Mesenteric fat pad (tissue), 1 donor: ENCODE measurements at regions not wholly inside any gene's neighbourhood (a gene's known extent, or its start where the extent isn't known, plus 50 kb on each side); places are given as distances from the start of the nearest gene placed in this dataset.
"Not testable (repeated sequence)": the region's sequence is repeated elsewhere in the genome, so short reads cannot be mapped to it uniquely, and the experiment has no call there.

ENCODE experiments used
- DNase-seq: peaks from one replicate; pipeline ENCODE4 v3.0.0-alpha.2; 2020; ENCODE audit warnings: low spot score
- donor health status: DM: yes; HTN: yes; CAD: no.

DNA sequence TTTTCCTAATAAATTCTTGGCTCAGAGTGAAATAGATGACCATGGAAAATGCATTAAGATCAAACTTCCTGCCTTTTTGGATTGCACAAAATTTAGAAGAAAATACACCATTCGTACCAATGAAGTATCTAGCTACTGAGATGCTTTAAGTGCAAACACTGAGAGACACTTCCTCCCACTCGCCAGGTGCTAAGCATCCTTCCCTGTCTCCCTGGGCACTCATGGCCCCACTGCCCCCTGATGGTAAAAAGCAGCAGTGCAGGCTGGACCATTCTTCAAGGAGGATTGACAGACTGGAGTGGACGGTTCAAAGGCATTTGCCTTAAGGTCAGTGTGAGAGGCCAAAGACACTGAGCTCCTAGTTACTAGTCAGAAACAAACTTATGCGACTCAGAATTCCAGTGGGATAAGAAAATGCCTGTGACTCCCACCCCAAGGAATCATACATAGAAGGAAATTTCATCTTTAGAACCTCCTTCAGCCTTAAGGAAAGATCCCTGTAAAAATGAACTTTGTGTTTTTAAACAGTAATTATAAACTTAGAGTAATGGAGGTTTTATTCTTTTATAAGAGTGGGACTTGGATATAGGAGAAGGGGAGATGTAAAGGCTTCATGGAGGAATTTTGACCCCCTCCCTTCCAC, 86.0 kb upstream of the SLC30A5 start:
- DNase-seq = no peak

DNA sequence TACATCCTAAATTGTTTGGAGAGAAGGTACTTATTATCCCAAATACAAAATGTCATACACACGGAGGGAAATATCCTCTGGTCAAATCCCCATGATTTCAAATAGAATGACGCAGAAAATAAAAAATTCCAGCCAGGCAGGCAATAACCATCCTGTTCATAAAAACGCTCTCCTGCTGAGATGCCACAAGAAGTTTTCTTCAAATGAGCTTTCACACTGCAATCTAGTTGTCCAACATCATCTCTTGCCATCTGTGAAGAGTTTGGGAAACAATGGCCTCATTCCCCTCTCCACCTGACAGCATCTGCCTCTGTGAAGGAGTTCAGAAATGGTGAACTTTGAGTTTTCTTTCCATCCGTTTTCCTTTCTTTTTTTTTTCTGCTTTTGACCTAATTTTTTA, 83.3 kb upstream of the SLC30A5 start:
- DNase-seq = no peak

DNA sequence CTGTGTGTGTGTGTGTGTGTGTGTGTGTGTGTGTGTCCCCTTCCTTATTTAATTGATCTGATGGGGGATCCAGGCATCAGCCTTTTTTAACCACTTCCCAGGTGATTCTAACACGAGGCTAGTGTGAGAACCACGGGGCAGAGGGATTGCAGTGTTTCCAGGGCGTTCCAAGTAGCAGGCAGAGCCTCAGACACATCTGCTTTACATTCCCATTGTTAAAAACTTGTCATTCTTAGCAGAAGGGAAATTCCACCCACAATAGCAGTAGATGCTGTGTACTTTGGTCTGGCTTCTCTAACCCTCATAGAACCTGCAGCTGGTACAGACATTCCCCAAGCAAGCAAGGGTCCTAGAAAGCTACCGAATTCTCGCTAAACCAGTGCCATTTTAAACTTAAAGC, 81.9 kb upstream of the SLC30A5 start:
- DNase-seq = no peak

DNA sequence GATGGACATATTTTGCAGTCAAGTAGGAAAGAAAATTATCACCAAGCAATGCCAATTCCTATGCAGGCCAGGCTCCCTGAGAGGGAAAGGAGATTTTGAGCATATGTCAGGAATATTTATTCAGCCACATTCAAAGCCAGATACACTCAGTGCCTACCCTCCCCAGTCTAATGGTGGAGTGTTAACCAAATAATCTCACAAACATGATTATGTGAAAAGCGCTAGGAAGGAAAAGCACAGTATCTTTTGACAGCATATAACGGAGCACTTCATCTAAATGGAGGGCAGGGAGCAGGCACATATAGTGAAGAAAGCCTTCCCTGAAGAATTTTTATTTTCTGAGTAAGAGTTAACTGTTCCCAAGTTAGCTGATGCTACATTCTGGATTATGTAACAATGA, 80.3 kb upstream of the SLC30A5 start:
- no peak for DNase-seq

DNA sequence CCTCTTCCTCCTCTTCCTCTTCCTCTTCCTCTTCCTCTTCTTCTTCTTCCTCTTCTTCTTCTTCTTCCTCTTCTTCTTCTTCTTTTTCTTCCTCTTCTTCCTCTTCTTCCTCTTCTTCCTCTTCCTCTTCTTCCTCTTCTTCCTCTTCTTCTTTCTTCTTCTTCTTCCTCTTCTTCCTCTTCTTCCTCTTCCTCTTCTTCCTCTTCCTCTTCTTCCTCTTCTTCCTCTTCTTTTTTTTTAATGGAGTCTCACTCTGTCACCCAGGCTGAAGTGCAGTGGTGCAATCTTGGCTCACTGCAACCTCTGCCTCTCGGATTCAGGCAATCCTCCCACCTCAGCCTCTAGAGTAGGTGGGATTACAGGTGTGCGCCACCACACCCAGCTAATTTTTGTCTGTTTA, 79.8 kb upstream of the SLC30A5 start:
- not testable (repeated sequence) for DNase-seq

DNA sequence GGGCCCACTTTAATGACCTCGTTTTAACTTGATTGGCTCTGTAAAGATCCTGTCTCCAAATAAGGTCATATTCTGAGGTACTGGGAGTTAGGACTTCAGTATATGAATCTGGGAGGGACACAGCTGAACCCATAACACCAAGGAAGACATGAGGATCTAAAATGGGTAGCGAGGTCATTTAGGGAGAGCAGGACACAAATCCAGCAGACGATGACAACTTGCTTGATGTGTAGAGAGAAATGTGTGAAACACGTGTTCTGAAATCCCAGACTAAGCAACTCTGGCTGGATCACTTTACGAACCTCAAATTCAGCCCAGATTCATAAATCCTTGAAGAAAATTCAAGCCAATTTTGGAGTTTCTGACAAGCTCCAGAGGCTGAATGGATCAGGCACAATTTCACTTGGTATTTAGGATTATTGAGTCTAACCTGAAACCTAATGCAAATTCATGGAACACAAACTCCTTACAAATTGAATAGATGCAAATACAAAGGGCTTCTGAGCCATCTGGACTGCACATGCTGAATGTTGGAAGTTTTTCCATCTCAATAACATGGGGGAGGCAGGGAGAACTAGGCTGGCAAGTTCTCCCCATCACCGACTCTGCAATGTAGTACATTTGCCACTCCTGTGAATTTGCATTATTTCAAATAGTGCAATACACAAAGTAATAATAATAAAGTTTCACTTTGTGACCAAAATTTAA, 74.0 kb upstream of the SLC30A5 start:
- DNase-seq = no peak

DNA sequence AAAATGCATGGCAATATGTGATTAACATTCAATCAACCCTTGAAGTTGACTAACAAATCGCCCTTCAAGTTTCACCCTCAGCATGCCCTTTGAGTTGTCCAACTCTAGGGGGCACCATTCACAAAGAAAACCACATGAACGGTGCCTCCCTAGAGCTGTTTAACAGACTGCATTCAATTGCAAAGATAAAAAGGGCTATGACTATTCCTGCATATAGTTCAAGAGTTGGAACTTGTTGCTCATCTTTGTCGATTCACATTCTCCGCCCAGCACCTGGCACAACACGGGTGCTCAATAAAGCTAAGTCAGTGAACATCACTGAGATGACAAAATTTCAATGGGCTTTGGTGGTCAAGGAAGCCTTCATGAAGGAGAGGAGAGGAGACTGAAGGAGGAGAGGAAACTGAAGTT, 69.6 kb upstream of the SLC30A5 start:
- DNase-seq = no peak

DNA sequence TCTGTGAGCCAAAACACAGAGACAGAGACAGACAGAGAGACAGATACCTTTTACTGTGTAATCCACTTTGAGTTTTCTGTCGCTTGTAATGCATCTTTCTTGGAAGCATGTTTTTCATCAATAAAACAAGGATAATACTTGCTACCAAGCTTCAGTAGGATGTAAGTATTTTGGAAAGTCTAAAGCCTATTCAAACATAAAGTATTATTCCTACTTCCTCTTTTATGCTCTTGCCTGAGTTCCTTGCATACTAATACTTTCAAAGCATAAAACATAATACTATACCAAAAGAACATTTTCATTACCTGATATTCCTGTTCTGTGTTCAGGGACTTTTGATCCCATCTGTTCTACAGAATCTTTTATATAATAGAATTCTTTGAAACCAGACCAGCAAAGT, 64.5 kb upstream of the SLC30A5 start:
- DNase-seq = no peak

DNA sequence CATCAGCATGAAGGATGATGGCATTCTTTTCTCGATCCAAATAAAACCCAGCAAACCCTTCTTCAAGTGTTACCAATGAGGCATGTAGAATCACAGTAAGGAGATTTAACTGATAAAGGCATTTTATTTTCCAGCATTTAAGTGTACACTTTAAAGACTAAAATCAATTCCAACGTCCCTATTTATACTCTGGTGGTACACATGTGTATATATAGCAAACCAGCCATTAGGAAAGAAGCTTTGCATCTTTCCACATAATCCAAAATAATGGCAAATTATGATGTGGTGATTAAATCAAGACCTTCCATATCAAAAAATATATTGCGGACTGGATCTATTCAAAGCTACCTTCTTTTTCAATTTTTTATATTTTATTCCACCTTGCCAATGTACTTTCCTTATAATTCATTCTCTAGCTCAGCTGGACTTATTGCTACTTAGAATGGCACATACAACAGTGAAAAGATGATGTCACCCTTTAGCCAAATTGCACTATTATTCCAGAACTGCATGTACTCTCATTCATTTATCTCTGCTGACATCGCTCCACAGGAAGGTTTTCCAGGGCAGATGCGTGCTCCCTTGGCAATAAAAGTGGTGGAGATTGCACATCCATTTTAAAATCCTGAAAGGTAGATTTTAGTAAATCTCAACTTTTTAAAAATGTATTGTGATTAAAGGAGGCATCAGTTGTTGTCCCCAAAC, 63.3 kb upstream of the SLC30A5 start:
- no peak for DNase-seq

DNA sequence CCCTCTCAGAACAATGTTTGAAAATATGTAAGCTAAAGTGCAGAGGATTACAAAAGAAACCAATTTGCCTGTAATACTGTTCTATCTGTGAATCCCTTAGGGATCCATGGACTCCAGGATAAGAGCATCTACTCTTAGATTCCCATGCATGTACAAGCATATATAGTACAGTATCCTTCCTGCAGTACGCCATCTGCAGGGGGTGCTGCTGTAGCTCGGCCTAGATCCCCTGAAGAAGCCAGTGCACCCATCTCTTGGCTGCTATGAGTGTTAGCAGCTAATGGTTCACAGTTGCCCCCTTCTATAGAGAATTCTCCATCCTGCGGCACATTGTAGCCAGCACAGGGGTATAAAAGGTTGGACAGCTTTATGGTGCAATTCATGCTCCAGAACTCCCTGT, 61.8 kb upstream of the SLC30A5 start:
- DNase-seq = no peak

DNA sequence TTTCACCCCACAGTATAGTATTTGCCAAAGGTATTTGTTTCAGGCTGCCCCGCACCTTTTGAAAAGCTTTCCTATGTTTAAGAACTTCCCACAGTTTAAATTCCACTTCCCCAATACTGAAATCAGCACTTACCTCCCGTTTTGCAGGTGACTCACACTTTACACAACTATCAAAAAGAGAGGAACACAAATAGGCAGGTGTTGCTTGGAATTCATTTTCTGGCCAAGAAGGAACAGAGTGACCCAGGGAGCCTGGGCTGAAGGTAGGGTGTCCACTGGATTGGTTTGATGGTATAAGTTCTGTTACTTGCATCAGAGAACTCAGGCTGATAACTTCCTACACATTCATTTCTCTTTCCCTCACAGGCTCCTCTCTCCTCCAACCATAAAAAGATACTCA, 60.1 kb upstream of the SLC30A5 start:
- no peak for DNase-seq

DNA sequence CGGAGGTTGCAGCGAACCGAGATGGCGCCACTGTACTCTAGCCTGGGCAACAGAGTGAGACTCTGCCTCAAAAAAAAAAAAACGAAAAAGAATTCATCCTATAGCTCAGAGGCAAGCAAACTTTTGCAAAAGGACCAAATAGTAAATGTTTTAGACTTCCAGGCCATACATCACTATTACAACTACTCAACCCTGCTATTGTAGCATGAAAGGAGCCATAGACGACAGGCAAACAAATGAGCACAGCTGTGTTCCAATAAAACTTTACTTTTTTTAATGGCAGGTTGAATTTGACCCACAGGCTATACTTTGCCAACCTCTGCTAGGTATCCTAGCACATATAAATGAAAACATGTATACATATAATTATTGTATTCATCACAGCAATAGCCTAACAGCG, 58.9 kb upstream of the SLC30A5 start:
- DNase-seq = no peak

DNA sequence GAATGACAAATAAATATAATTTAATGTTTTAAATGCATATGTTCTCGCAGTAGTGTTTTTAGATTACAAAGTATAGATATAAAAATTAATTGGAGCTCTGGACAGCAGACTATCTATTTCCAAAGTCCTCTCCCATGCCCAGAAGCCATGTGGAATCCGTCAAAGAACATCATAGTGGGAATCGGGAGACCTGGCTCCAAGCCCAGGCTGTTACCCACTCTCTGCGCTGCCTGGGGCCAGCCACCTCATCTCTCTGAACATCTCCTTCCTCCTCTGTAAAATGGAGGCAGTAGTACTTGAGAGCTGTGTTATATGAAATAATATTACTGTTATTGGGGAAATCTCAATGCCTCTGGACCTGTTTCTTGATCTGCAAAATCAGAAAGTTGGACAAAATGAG, 58.1 kb upstream of the SLC30A5 start:
- DNase-seq = no peak

DNA sequence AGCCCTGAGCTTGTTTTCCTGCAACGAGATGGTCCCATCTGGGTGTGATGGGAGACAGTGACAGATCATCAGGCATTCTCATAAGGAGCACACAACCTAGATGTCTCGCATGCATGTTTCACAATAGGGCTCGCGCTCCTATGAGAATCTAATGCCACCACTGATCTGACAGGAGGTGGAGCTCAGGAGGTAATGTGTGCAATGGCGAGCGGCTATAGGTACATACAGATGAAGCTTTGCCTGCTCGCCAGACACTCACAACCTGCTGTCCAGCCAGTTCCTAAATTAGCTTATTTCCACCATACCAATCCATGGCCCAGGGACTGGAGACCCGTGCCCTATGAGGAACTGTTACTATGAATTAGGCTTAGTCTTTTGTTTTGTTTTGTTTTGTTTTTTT, 55.3 kb upstream of the SLC30A5 start:
- no peak for DNase-seq

DNA sequence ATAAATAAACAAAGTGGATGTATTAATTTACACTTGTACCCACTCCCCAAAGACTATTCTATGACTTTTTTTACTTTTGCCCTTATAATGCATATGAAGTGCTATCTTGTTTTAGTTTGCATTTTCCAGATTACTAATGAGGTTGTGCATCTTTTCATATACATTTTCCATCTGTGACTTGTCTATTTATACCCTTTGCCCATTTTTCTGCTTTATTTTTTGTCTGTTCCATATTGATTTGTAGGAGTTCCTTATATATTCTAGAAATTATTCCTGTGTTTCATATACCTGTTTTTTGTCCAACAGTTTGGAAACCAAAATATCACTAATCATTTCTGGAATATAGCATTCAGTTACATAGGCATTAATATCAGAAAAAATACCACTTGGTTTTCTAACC, 54.0 kb upstream of the SLC30A5 start:
- no peak for DNase-seq

DNA sequence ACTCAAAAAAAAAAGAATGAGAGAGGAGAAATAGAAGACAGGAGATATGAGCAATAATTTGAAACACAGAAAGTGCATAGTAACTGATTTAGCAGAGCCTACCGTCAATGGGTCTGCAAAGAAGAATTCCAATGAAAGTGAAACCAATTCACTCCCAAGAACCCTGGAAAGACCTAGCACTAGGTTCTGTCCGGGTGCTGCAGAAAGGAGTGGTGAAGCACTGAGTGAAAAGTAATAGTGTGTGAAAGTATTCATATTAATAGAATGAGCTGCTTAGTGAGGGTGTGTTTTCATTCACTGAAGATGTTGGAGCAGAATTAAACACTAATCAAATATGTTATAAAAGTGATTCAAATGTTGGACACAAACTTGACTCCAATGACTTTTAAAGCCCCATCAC, 51.3 kb upstream of the SLC30A5 start:
- DNase-seq = no peak

DNA sequence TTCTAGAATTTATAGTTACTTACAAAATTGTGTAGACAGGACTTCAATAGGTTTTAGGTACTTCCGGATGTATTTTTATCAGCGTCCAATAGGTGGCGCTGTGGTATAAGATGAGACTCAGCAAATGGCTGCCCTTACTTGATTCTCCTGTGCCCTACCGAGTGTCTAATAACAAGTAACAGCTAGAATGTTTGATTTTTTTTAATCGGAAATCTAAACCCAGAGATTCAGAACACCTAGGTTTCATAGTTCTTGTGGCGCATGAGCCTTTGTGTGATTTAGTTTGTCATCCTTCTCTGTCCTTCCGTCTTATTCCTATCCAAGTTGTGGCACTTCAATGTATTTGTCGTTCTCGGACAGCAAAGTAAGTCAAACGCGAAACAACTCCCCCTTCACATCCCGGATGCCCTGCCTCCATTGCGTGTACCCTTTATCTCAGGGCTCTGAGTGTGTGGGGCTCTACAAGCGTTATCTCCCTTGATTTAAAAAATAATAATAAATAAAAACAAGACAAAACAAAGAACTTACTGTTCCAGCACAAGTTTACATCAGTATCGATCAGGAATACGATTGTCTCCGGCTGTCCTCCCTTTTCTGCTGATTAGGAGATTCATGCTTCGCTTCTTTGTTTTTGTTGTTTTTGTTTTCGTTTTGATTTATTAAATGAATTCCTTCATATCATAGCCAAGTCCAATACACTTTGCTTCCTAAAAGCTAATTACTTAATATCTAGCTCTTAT, 50.7 kb upstream of the SLC30A5 start:
- DNase-seq = no peak

DNA sequence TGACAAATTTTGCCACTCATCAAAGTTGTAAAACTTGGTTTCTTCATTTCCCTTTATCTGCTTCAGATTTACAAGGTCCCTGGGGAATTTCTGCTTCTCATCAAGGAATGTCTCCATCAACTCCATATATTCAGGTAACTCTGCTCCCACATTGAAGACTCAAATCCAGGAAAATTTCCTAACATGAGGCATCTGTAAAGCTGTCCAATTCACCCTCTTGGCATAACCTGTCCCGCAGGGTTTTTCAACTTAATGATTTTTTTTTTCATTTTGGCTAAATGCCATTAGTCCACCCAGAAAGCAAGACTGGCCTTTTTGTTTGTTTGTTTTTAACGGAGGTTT, 50.2 kb upstream of the SLC30A5 start:
- DNase-seq = no peak
